ENCODE measurements at regions not wholly inside any gene's neighbourhood (a gene's known extent, or its start where the extent isn't known, plus 50 kb on each side); places are given as distances from the start of the nearest gene placed in this dataset.

GRCh38 chr22:48567213-48567975 is 1260.3 kb downstream of the BRD1 start:
- peak; percentile 6 for DNase-seq

- peak; percentile 20 for DNase-seq
Measured at GRCh38 chr22:48566741-48567140, 1260.9 kb downstream of the BRD1 start.

GRCh38 chr22:48565901-48566501 is 1261.7 kb downstream of the BRD1 start:
- no peak for DNase-seq

GRCh38 chr22:48564995-48565394 is 1262.7 kb downstream of the BRD1 start:
- DNase-seq: no peak

- no peak for DNase-seq
Measured at GRCh38 chr22:48563966-48564330, 1263.7 kb downstream of the BRD1 start.

- DNase-seq: no peak
Measured at GRCh38 chr22:48563118-48563965, 1264.3 kb downstream of the BRD1 start.

GRCh38 chr22:48561676-48562075 is 1266.0 kb downstream of the BRD1 start:
- no peak for DNase-seq

- DNase-seq: no peak
Measured at GRCh38 chr22:48560836-48561235, 1266.8 kb downstream of the BRD1 start.

- no peak for DNase-seq
Measured at GRCh38 chr22:48560389-48560751, 1267.3 kb downstream of the BRD1 start.

GRCh38 chr22:48559647-48560388 is 1267.9 kb downstream of the BRD1 start:
- no peak for DNase-seq

GRCh38 chr22:48558606-48559402 is 1268.9 kb downstream of the BRD1 start:
- no peak for DNase-seq

- no peak for DNase-seq
Measured at GRCh38 chr22:48558016-48558415, 1269.7 kb downstream of the BRD1 start.

- DNase-seq: no peak
Measured at GRCh38 chr22:48557473-48557872, 1270.2 kb downstream of the BRD1 start.

- DNase-seq: no peak
Measured at GRCh38 chr22:48556751-48557150, 1270.9 kb downstream of the BRD1 start.

GRCh38 chr22:48556222-48556621 is 1271.5 kb downstream of the BRD1 start:
- no peak for DNase-seq

- DNase-seq: no peak
Measured at GRCh38 chr22:48555606-48556005, 1272.1 kb downstream of the BRD1 start.

GRCh38 chr22:48554893-48555572 is 1272.6 kb downstream of the BRD1 start:
- DNase-seq: peak; percentile 55

GRCh38 chr22:48553694-48554308 is 1273.9 kb downstream of the BRD1 start:
- DNase-seq: no peak

- no peak for DNase-seq
Measured at GRCh38 chr22:48553119-48553518, 1274.6 kb downstream of the BRD1 start.

- DNase-seq: no peak
Measured at GRCh38 chr22:48551716-48552268, 1275.9 kb downstream of the BRD1 start.

- no peak for DNase-seq
Measured at GRCh38 chr22:48551061-48551460, 1276.6 kb downstream of the BRD1 start.
